HK-2 (cell line): ENCODE measurements at regions not wholly inside any gene's neighbourhood (a gene's known extent, or its start where the extent isn't known, plus 50 kb on each side); places are given as distances from the start of the nearest gene placed in this dataset.
"Not testable (repeated sequence)": the region's sequence is repeated elsewhere in the genome, so short reads cannot be mapped to it uniquely, and the experiment has no call there.

Experiments used
- DNase-seq: peaks from one replicate; pipeline ENCODE4 v3.0.0-alpha.2; 2018; ENCODE audit not compliant: unreplicated experiment

DNA sequence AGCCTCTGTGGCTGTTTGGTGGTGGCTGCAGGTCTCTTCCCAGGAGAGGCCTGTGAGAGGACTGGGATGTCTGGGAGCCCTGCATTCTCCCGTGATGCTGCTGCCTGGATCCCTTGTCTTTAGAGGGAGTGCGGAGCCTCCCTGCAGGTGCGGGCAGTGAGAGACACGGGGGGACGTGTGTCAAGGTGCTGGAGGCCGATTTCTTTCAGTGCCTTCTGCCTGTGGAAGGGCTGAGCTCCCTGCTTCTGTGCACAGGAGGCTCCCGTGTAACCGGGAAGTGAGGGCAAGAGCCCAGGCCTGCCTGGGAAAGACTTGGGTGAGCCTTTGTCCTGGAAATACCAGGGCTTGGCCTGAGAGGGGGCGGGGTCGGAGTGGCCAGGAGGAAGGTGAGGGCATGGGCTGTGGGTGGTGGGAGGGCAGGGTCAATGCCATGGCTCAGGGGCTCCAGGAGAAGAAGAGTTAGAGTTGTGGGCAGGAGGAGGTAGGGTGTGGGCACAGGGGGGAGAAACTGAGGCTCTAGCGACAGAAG is 372.2 kb downstream of the TMEM121 start:
- no peak for DNase-seq

DNA sequence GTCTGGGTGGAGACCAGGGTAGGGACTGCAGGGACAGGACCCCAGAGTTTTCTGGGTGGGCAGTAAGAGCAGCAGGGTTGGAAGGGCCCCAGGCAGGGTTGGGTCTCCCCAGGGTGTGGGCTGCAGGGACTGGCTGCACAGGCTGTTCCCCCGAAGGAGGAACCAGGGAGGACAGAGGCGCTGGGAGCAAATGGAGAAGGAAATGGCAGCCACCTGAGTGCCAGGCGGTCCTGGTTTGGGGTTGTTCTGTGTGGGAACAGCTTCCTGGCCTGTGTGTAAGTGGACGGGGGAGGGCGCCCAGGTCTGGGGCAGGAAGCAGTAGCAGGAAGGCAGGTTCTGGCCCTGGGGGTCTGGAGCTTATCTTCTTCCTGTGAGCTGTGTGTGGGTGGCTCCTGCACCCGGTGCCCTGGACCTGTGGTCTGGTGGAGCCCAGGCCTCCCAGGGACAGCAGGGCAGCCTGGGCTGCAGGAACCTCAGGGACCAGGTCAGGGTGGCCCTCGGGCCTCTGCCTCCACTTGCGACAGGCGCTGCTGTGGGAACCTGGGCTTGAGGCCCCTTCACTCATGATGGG is 372.8 kb downstream of the TMEM121 start:
- DNase-seq = no peak

DNA sequence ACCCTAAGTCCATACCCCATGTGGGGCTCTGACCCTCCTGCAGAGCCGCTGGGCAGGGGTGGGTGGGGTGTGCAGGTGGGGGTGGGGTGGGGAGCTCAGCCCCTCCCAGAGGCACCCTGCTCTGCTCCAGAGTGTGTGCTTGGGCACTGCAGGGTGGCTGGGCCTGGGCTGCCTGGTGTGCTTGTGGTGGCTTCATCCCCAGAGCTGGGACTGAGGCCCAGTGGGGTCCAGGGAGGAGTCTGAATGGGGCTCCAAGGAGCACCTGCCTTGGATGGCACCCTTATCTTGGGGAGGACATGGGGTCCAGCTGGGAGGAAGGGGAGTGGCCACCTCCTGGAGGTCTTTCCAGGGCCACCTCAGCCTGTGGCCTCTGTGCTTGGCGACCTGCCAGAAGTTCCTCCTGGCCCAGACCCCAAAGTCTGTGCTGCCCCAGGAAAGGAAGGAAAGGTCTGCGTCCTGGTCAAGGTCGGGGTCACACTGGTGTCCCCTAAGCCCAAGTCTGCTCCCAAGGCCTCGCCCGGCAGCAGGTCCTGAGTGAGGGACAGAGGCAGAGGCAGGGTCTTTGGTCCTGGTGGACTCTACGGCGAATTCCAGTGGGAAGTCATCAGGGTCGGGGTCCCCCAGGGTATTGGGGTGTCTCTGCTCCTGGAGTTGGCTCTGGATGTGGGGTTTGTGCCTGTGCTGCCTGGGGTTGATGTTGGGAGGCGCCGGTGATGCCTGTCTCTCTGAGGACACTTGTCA is 373.4 kb downstream of the TMEM121 start:
- DNase-seq = no peak

DNA sequence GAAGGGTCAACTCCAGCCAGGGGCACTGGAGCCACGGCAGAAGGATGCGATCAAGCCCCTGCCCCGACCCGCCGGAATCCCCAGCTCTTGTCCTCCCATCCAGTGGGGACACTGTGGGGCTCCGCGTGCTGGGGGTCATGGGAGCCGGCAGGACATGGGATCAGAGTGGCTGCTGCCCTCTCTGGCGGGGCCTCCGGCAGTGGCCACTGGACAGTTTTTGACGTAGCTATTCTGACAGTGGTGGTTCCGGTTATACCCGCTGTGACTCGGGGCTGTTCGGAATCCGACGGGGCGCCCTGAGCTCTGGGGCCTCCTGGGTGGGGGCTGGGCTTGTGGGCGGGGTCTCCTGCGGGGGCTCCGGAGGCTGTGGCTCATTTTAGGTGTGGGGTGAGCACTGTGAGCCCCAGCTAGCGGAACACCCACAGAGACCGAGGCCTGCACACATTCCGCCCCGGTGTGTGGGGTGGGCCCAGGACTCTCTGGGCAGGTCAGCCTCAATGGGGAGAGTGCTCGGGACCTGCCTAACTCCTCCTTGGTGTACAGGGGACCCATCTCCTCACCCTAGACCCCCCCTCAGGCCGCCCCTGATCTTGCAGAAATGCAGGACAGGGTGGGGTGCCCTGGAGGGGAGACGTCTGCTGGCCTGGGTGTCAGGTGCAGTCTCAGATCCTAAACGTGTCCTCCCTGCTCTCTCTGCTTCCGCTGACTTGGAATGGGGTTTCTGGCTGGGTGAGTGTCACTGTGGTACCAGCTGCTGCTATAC is 374.2 kb downstream of the TMEM121 start:
- DNase-seq = no peak

DNA sequence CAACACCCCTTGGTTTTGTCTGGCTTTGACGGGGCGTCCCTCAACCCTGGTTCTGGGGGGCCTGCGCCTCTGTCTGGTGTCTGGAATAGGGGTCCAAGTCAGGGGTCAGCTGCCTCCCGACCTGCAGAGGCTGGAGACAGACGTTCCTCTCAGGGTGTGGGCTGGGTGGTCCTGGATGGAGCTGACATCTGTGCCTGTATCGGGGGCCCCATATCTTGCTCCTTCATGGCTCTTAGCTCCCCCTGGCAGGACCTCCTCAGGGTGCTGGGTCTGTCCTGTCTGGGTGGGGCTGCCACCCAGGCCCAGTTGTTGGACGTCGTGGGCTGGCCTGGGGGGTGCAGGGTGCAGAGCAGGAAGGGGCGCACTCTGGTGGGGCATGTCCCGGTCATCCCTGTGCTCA is 374.8 kb downstream of the TMEM121 start:
- DNase-seq = no peak

DNA sequence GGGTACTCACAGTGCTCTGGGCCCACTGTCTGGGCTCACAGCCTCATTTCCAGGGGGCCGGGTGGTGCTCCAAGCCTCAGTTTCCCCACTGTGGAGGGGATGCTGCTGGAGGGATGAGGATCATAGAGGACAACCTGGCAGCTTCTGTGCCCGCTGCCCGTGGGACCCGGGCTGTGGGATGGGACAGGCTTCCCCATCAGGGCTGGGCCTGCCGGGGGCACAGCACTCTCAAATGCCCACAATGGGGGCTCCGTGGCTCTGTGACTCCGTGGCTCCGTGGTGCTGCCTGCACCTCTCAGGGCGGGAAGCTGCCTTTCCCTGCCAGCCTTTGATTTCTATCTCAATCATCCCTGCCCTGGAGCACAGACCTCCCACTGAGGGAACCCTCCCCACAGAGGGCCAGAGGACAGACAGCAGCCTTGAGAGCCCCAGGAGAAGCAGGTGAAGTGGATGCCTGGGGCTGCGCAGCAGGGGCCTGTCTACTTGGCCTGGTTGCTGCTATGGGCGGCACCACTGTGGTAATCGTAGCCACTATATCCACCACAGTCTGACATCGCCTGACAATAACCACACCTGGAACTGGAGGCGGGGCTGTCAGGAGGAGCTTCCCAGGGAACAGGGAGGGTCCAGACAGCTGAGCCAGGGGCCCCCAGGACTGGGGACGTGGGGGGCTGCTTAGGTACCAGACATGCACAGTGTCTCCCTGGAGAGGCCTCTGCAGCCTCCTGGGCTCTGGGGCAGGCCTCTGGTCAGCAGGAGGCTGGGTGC is 375.9 kb downstream of the TMEM121 start:
- DNase-seq = no peak

DNA sequence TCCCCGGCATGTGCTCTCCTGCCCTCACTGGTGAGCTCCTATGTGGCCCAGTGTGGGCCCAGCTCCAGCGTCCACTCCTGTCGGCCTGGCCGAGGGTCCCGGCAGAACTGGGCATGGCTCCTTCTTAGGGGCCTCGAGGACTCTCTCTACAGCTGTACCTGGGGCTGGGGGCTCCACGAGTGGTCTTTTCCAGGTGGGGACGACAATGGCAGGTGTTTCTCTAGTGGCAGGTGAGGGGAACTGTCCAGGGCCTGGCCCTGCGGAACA is 376.4 kb downstream of the TMEM121 start:
- not testable (repeated sequence) for DNase-seq

DNA sequence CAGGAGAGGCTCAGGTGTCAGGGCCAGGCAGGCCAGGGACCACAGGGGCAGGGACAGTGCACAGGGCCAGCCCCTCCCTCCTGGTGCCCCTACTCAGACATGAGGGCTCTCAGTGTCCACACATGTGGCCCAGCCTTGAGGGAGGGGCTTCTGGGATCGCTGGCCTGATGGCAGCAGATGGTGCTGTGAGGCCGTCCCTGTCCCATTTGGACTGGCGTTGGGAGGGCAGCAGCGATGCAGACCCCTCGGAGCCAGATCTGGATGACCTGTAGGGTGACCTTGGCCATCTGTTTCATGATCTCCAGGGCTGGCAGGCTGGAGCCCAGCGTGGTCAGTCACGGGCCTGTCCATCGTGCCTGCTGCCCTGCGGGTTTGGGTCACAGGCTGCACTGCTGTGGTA is 377.6 kb downstream of the TMEM121 start:
- no peak for DNase-seq

DNA sequence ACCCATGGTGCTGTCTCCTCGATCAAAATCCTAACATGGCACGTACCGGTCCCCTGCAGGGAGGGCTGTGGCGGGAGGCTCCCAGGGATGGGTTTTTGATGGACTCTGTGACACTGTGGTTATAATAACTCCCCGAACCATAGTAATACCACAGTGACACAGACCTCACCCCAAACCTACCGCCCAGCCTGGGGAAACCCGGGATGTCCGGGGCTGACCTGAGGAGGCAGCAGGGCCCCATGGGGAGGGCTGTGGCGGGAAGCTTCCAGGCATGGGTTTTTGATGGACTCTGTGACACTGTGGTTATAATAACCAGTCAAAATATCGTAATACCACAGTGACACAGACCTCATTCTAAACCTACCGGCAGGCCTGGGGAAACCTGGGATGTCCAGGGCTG is 378.0 kb downstream of the TMEM121 start:
- DNase-seq = no peak

DNA sequence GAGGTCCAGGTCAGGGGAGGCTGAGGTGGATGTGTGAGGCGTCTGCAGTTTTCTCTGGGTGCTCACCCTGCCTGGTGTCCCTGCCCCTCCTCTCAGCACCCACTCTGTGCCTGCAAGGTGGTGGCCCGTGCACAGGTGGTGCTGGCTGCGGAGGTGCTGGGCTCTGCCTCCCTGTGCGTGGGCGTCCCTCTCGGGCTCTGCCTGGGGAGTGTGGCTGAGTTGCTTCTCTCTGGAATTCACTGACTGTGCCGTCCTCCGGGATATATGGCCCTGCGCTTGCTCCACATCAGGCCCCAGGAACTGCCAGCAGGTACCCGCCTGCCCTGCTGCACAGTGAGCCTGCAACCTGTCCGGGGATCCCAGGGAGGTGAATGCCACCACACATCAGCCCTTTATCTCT is 379.1 kb downstream of the TMEM121 start:
- DNase-seq = no peak

DNA sequence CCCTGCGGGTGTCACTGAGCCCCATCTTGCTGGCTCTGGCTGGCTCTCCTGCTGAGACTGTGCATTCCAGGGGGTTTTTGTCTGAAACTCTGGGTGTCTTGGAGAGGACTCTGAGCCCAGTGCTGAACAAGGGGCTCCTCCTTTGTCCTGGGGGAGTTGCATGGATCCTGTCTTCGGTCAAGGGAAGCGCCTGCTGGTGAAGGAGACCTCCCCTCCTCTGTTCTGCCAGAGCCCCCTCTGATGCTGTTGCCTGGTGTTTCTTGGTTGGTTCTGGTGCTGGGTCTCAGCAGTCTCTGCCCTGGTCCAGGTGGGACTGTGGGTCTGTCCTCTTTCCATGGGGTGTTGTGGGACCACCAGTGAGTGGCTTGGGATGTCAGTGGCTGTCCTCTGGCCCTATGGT is 380.9 kb downstream of the TMEM121 start:
- DNase-seq = no peak

DNA sequence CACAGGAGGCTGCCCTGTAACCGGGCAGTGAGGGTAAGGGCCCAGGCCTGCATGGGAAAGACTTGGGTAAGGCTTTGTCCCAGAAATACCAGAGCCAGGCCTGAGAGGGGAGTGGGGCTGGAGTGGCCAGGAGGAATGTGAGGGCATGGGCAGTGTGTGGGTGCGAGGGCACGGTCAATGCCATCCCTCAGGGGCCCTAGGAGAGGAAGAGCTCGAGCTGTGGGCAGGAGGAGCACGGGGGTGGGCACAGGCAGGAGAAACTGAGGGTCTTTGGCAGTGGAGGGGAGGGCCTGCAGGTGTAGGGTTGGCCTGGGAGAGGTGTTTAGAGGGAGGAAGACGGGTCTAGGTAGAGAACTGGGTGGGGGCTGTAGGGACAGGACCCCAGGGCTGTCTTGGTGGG is 381.6 kb downstream of the TMEM121 start:
- DNase-seq = no peak

DNA sequence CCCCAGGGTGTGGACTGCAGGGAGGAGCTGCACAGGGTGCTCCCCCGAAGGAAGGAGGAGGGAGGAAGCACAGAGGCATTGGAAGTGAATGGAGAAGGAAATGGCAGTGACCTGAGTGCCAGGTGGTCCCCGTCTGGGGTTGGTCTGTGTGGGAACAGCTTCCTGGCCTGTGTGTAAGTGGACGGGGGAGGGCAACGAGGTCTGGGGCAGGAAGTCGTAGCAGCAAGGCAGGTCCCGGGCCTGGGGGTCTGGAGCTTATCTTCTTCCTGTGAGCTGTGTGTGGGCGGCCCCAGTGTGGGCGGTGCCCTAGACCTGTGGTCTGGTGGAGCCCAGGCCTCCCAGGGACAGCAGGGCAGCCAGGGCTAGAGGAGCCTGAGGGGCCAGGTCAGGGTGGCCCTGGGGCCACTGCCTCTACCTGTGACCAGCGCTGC is 382.1 kb downstream of the TMEM121 start:
- DNase-seq = no peak

DNA sequence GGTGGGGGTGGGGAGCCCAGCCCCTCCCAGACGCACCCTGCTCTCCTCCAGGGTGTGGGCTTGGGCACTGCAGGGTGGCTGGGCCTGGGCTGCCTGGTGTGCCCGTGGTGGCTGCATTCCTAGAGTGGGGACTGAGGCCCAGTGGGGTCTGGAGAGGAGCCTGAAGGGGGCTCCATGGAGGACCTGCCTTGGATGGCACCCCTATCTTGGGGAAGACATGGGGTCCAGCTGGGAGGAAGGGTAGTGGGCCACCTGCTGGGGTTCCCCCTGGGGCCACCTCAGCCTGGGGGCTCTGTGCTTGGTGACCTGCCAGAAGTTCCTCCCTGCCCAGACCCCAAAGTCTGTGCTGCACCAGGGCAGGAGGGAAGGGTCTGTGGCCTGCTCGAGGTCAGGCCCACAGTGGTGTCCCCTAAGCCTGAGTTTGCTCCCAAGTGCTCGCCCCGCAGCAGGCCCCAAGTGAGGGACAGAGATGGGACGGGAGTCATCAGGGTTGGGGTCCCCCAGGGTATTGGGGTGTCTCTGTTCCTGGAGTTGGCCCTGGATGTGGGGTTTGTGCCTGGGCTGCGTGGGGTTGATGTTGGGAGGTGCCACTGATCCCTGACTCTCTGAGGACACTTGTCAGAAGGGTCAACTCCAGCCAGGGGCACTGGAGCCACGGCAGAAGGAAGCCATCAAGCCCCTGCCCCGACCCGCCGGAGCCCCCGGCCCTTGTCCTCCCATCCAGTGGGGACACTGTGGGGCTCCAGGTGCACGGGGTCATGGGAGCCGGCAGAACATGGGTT is 382.9 kb downstream of the TMEM121 start:
- DNase-seq = no peak

DNA sequence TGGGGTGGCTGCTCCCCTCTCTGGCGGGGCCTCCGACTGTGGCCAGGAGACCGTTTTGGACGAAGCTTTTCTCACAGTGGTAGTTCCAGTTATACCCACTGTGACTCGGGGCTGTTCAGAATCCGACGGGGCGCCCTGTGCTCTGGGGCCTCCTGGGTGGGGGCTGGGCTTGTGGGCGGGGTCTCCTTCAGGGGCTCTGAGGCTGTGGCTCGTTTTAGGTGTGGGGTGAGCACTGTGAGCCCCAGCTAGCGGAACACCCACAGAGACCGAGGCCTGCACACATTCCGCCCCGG is 383.4 kb downstream of the TMEM121 start:
- not testable (repeated sequence) for DNase-seq

DNA sequence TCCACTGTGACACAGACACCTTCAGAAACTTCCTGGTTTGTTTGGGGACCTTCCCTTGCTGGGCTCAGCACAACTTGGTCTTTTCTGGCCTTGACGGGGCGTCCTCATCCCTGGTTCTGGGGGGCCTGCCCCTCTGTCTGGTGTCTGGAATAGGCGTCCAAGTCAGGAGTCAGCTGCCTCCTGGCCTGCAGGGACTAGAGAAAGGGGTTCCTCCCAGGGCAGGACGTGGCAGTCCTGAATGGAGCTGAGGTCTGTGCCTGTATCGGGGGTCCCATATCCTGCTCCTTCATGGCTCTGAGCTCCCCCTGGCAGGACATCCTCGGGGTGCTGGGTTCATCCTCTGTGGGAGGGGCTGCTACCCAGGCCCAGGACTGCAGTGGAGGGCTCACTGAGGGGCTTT is 384.0 kb downstream of the TMEM121 start:
- DNase-seq = no peak

DNA sequence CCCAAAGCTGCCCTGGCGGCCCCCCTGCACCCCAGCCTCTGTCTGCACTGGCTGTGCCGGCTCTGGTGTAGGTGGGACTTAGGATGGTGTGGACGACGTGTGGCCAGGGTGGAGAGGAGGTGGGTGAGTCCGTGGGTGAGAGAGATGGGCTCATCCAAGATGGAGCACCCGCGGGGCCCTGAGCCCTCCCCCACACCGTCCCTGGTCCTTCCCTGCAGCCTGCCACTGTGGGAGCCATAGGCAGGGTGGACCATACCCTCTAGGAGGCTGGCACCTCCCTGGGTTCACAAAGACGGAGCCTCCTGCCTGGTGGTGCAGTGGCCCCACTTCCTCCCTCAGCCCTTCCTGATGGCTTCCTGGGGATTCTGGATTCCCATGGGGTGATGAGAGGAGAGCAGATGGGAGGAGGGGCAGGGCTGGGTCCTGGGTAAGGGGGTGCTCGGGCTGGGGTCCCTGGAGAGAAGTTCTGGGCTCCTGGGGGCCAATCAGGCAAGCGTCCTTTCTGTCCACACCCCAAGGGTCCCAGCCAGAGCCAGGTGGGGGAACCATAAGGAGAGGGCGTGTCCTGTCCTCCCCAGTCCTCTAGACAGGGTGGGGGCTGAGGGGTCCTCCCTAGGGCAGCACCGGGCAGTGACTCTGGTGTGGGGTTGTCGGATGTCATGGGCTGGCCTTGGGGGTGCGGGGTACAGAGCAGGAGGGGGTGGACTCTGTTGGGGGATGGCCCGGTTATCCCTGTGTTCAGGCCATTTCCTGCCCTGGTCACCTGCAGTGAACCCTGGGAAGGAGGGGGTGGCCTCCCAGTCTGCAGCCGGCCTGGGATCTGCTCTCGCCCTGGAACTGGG is 384.8 kb downstream of the TMEM121 start:
- no peak for DNase-seq

DNA sequence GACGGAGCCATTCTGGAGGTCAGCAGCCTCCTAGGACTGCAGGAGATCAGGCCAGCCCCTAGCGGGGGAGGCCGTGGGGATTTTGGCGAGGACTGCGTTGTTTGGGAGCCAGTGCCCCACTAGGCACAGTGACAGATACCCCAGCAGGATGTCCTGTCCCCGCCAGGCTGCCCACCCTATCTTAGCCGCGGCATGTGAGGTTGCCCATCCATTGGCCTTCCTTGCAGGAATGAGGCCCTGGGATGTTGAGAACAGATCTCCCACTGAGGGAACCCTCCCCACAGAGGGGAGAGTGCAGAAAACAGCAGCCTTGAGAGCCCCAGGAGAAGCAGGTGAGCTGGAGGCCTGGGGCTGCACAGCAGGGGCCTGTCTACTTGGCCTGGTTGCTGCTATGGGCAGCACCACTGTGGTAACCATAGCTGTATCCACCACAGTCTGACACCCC is 385.5 kb downstream of the TMEM121 start:
- not testable (repeated sequence) for DNase-seq

DNA sequence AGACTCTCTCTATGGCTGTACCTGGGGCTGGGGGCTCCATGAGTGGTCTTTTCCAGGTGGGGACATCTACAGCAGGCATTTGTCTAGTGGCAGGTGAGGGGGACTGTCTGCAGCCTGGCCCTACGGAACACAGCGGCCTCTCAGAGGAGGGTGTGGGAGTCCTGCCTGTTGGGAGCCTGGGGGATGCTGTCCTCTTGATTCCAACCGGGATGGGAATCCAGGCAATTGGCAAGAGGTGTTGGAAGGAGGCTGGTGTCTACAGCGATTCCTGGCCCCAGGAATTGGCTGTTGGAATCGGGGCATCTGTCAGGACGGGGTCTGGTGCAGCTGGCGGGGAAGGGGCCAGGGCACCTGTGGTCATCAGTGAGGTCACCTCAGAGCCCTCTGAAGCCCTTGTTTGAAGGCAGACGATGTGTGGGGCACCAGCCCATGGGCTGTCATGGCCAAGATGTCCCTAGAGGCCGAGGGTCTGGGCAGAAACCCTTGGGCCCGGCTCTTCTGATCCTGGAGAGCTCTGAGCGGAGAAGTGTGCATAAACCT is 386.3 kb downstream of the TMEM121 start:
- no peak for DNase-seq

DNA sequence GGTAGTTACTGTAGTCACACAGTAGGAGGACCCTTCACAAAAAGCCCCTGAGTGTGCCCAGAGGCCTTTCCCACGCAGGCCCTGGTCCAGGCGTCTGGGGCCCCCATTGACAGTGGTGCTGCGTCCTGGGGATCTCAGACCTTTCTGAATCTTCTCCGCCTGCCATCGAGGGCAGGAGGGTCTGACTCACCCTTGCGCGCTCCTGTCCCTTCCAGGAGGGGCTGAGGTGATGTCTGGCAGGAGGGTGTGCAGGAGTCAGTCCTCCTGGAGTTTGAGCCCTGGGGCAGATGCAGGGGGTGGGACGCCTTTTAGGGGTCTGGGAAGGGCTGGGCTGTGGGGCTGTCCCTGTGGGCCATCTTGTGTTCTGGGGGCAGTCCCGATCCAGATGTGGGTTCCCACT is 386.8 kb downstream of the TMEM121 start:
- no peak for DNase-seq
